IMR-90 (cell line): ENCODE measurements at regions not wholly inside any gene's neighbourhood (a gene's known extent, or its start where the extent isn't known, plus 50 kb on each side); places are given as distances from the start of the nearest gene placed in this dataset.

Experiments used
- ATAC-seq: fragments of 200-7000 bp; cut with Tn5 transposase; 2 replicates; pipeline ENCODE4 v1.9.1; 2020; ENCODE audit warnings: low read depth, mild to moderate bottlenecking, moderate library complexity
- BruUV-seq: library from RNA; stranded (reverse); fragments of 400-500 nt; replicated peaks from 2 replicates; lab custom pipeline; 2021; lab: Mats Ljungman, UMichigan
- CTCF ChIA-PET: fragments of 300-600 bp; formaldehyde crosslinking; extraction: SDS; loops from one replicate; lab custom pipeline; 2021; ENCODE audit warnings: antibody characterized with exemption; lab: Yijun Ruan, JAX
- POLR2A ChIA-PET: fragments of 300-600 bp; sonication (Branson Sonifier 250); formaldehyde crosslinking; loops from one replicate; lab custom pipeline; 2022; ENCODE audit warnings: antibody characterized with exemption; ENCODE audit not compliant: unreplicated experiment; lab: Charles Lee
- DNase-seq: peaks from one replicate; pipeline ENCODE4 v3.0.0; 2013
- H2AFZ ChIP-seq: replicated peaks from 2 replicates; pipeline ENCODE3; 2013; ENCODE audit warnings: low read length, mild to moderate bottlenecking; ENCODE audit not compliant: poor library complexity
- H2AK5ac ChIP-seq: 2 replicates; pipeline ENCODE4 v1.6.1; 2013; ENCODE audit warnings: low read depth, low read length, inconsistent platforms
- H2AK9ac ChIP-seq: replicated peaks from 2 replicates; pipeline ENCODE3; 2013; ENCODE audit warnings: mild to moderate bottlenecking, low read depth, low read length, moderate library complexity; ENCODE audit not compliant: poor library complexity
- H2BK120ac ChIP-seq: 2 replicates; pipeline ENCODE4 v1.6.1; 2013; ENCODE audit warnings: low read depth, low read length, inconsistent platforms
- H2BK15ac ChIP-seq: 3 replicates; pipeline ENCODE4 v1.6.1; 2013; ENCODE audit warnings: low read depth, low read length, inconsistent platforms
- H2BK20ac ChIP-seq: 2 replicates; pipeline ENCODE4 v1.6.1; 2013; ENCODE audit warnings: low read depth, mild to moderate bottlenecking, inconsistent platforms, low read length, moderate library complexity
- H2BK5ac ChIP-seq: 2 replicates; pipeline ENCODE4 v1.6.1; 2013; ENCODE audit warnings: mild to moderate bottlenecking, low read depth, low read length, inconsistent platforms; ENCODE audit not compliant: poor library complexity, severe bottlenecking
- H3K14ac ChIP-seq: replicated peaks from 2 replicates; pipeline ENCODE4 v1.6.1; 2013; ENCODE audit warnings: low read depth, low read length, inconsistent platforms
- H3K18ac ChIP-seq: 2 replicates; pipeline ENCODE4 v1.6.1; 2013; ENCODE audit warnings: low read depth, low read length, control low read depth
- H3K23ac ChIP-seq: 2 replicates; pipeline ENCODE4 v1.6.1; 2013; ENCODE audit warnings: low read depth, low read length, inconsistent platforms
- H3K27ac ChIP-seq: 2 replicates; pipeline ENCODE4 v1.5.1; 2013; ENCODE audit warnings: mild to moderate bottlenecking, control low read depth, low read length; ENCODE audit not compliant: insufficient read depth
- H3K27me3 ChIP-seq: 2 replicates; pipeline ENCODE4 v1.6.1; 2013; ENCODE audit warnings: low read length; ENCODE audit not compliant: control insufficient read depth, insufficient read depth
- H3K36me3 ChIP-seq: 2 replicates; pipeline ENCODE4 v1.6.1; 2013; ENCODE audit warnings: low read length, mixed read lengths; ENCODE audit not compliant: control insufficient read depth, insufficient read depth
- H3K4ac ChIP-seq: 2 replicates; pipeline ENCODE4 v1.6.1; 2013; ENCODE audit warnings: low read depth, low read length, inconsistent platforms
- H3K4me1 ChIP-seq: 2 replicates; pipeline ENCODE4 v1.6.1; 2013; ENCODE audit warnings: low read length, mixed read lengths; ENCODE audit not compliant: control insufficient read depth, insufficient read depth
- H3K4me2 ChIP-seq: 2 replicates; pipeline ENCODE4 v1.6.1; 2013; ENCODE audit warnings: low read depth, mild to moderate bottlenecking, control low read depth, low read length, moderate library complexity
- H3K4me3 ChIP-seq: 2 replicates; pipeline ENCODE4 v1.5.1; 2013; ENCODE audit warnings: low read depth, mild to moderate bottlenecking, control low read depth, low read length, moderate library complexity; ENCODE audit not compliant: insufficient read depth
- H3K56ac ChIP-seq: 2 replicates; pipeline ENCODE4 v1.6.1; 2013; ENCODE audit warnings: low read length, inconsistent platforms; ENCODE audit not compliant: insufficient read depth; ENCODE audit errors: extremely low read depth
- H3K79me1 ChIP-seq, 2 experiments: 2 replicates each; pipeline ENCODE4 v1.6.1; 2013; ENCODE audit warnings: low read length in 2 of 2, inconsistent platforms in 1 of 2, low read depth in 1 of 2
- H3K9ac ChIP-seq: 2 replicates; pipeline ENCODE4 v1.6.1; 2013; ENCODE audit warnings: low read depth, low read length, control low read depth
- H3K9me1 ChIP-seq: 2 replicates; pipeline ENCODE4 v1.6.1; 2013; ENCODE audit warnings: low read length, inconsistent platforms; ENCODE audit not compliant: insufficient read depth
- H3K9me3 ChIP-seq: 2 replicates; pipeline ENCODE4 v1.6.1; 2013; ENCODE audit warnings: low read length; ENCODE audit not compliant: control insufficient read depth, insufficient read depth
- H4K20me1 ChIP-seq: 2 replicates; pipeline ENCODE4 v1.6.1; 2013; ENCODE audit warnings: low read length, inconsistent platforms; ENCODE audit not compliant: insufficient read depth
- H4K5ac ChIP-seq: 2 replicates; pipeline ENCODE4 v1.6.1; 2013; ENCODE audit warnings: mild to moderate bottlenecking, low read depth, low read length, control low read depth
- H4K8ac ChIP-seq, 2 experiments: 2 replicates each; pipeline ENCODE4 v1.6.1; 2013; ENCODE audit warnings: low read depth in 2 of 2, low read length in 2 of 2, control low read depth in 1 of 2, inconsistent platforms in 1 of 2
- H4K91ac ChIP-seq: 2 replicates; pipeline ENCODE4 v1.6.1; 2013; ENCODE audit warnings: low read depth, low read length, inconsistent platforms; ENCODE audit not compliant: insufficient read depth
- CEBPB ChIP-seq: IDR thresholded peaks from 2 replicates; pipeline ENCODE4 v1.6.1; 2012; ENCODE audit warnings: low read depth, low read length, improper control_type of control experiment
- MAZ ChIP-seq: IDR thresholded peaks from 2 replicates; pipeline ENCODE4 v1.6.1; 2012; ENCODE audit warnings: low read depth, mild to moderate bottlenecking, low read length, improper control_type of control experiment, moderate library complexity, borderline replicate concordance
- SMC3 ChIP-seq: fragments of 150-350 bp; IDR thresholded peaks from 2 replicates; pipeline ENCODE4 v1.6.1; 2016; ENCODE audit warnings: low read depth, mild to moderate bottlenecking, antibody characterized with exemption, low read length, moderate library complexity
- WGBS, 2 experiments: methylation state at CpG; one replicate each; pipeline versions ENCODE4 v1.1.5 to v1.1.7; 2013; ENCODE audit warnings: missing lambda C conversion rate in 2 of 2; ENCODE audit not compliant: insufficient read length in 1 of 2; ENCODE audit errors: extremely low coverage in 2 of 2; 5-methylcytosine and 5-hydroxymethylcytosine counted together
- dilution Hi-C: fragments of 300-500 bp; cut with HindIII; formaldehyde crosslinking; loops from one replicate; pipeline ENCODE4 v1.14.3; 2018; ENCODE audit warnings: low sequenced_read_pairs; ENCODE audit not compliant: unreplicated experiment
- in situ Hi-C: fragments of 300-500 bp; cut with MboI; formaldehyde crosslinking; loops from 3 replicates; pipeline ENCODE4 v1.14.3; 2019; ENCODE audit warnings: low sequenced_read_pairs, inconsistent platforms, mixed read lengths
- intact Hi-C: fragments of 100-400 bp; cut with micrococcal nuclease; formaldehyde crosslinking; loops from 2 replicates; pipeline ENCODE4 v1.10.0; 2022
- TF ChIP-seq, protein P1 (sequence below): conservative IDR thresholded peaks from 2 replicates; pipeline ENCODE4 v1.5.1; 2012; ENCODE audit warnings: mild to moderate bottlenecking, low read depth, low read length, improper control_type of control experiment
- TF ChIP-seq, protein P2 (sequence below): fragments of 150-350 bp; IDR thresholded peaks from 2 replicates; pipeline ENCODE4 v1.6.1; 2017; ENCODE audit warnings: mild to moderate bottlenecking, antibody characterized with exemption, low read length, low read depth

DNA sequence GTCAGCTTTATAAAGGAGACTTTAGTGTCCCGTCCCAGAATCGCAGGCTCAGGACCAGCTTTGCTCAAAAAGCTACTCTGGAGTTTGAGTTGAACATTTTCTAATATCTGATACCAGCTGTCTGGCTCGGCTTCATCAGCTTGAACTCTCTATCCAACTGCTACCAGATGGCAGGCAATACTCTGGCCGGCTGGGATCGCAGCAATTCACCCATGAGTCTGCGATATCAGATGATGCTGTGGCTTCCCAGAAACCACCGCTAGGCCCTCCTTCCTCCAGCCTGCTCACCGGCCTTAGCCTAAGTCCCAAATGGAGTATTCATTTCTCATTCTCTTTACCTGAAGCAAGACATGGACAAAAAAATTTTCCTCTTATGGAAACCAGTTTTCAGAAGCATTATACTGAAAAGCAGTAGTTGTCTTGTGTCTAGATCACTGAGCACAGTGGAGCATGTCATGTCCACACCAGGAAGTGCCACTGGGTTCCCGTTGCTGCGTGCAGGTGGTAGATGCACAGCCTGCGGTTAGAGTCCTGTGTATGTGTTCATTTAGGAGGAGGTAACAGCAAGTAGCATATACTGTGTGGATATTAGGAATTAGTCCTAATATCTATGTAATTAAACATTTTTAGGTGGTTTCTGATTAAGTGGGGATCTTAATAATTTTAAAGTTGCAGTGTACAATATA is 162.0 kb upstream of the SOX11 start:
- Histone ChIP-seq H3K14ac (no peak overlapping the region), H3K79me1 (no peaks in the 10 kb centered on the region), H3K9ac (no peak overlapping the region), H2BK15ac (no peak overlapping the region), H3K9me1 (no peaks in the 10 kb centered on the region), H4K5ac (no peak overlapping the region), H4K8ac (no peak overlapping the region), H2AK5ac (no peak overlapping the region), H3K23ac (no peak overlapping the region), H4K20me1 (no peaks in the 10 kb centered on the region), H3K18ac (no peak overlapping the region), H3K4me3 (no peak overlapping the region), H3K27me3 (no peaks in the 10 kb centered on the region), H3K27ac (no peak overlapping the region), H2BK5ac (no peak overlapping the region), H3K4me2 (no peak overlapping the region), H3K4ac (no peak overlapping the region), H3K56ac (no peak overlapping the region), H3K9me3 (peaks cover 7% of the 10 kb centered on the region; the same call in 1 of the 2 replicates), H3K36me3 (no peaks in the 10 kb centered on the region), H2BK120ac (no peak overlapping the region), H3K4me1 (no peaks in the 10 kb centered on the region), H2AK9ac (no peak overlapping the region), H2BK20ac (no peak overlapping the region), H4K91ac (no peak overlapping the region), H2AFZ (no peak overlapping the region)
- no peak for ATAC-seq
- intact Hi-C loops: no loop called here
- CTCF ChIA-PET: no interaction called here
- dilution Hi-C loops: no loop called here
- no TSS peak for BruUV-seq
- TF ChIP-seq, protein P1, sequence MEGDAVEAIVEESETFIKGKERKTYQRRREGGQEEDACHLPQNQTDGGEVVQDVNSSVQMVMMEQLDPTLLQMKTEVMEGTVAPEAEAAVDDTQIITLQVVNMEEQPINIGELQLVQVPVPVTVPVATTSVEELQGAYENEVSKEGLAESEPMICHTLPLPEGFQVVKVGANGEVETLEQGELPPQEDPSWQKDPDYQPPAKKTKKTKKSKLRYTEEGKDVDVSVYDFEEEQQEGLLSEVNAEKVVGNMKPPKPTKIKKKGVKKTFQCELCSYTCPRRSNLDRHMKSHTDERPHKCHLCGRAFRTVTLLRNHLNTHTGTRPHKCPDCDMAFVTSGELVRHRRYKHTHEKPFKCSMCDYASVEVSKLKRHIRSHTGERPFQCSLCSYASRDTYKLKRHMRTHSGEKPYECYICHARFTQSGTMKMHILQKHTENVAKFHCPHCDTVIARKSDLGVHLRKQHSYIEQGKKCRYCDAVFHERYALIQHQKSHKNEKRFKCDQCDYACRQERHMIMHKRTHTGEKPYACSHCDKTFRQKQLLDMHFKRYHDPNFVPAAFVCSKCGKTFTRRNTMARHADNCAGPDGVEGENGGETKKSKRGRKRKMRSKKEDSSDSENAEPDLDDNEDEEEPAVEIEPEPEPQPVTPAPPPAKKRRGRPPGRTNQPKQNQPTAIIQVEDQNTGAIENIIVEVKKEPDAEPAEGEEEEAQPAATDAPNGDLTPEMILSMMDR: no peak
- no peak for TF ChIP-seq SMC3
- no peak for TF ChIP-seq MAZ
- TF ChIP-seq, protein P2, sequence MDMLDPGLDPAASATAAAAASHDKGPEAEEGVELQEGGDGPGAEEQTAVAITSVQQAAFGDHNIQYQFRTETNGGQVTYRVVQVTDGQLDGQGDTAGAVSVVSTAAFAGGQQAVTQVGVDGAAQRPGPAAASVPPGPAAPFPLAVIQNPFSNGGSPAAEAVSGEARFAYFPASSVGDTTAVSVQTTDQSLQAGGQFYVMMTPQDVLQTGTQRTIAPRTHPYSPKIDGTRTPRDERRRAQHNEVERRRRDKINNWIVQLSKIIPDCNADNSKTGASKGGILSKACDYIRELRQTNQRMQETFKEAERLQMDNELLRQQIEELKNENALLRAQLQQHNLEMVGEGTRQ: no peak
- TF ChIP-seq CEBPB: no peak
- in situ Hi-C loops: no loop called here
- POLR2A ChIA-PET: no interaction called here
- 80% methylated on average over 5 of the region's 11 CpGs; no CpG with 5 or more reads in 1 of the 2 experiments for WGBS, 2 experiments
- DNase-seq: no peak
